ENCODE measurements at regions not wholly inside any gene's neighbourhood (a gene's known extent, or its start where the extent isn't known, plus 50 kb on each side); places are given as distances from the start of the nearest gene placed in this dataset.

- TF ChIP-seq MAX (CRISPR knock-in tag; IDR thresholded peaks at IDR 0.05) (no peak), ZNF219 (CRISPR knock-in tag; IDR thresholded peaks at IDR 0.05; ENCODE audit: borderline replicate concordance) (no peak)
Measured at GRCh38 chr7:149608168-149608567, 110.6 kb upstream of the ZNF746 start (continued).

- POLR2A ChIA-PET: interaction anchor here (0.5 kb wide), 1 partner anchor 167 kb away, joined by 4 read pairs; no protein-coding TSS in a partner anchor
- H3K4me3 Mint-ChIP-seq: no peak overlapping the region
Measured at GRCh38 chr7:149607683-149608082, 110.1 kb upstream of the ZNF746 start.

More at GRCh38 chr7:149607683-149608082, 110.1 kb upstream of the ZNF746 start:
- TF ChIP-seq JUN (CRISPR knock-in tag; IDR thresholded peaks at IDR 0.05): no peak
- TF ChIP-seq GRHL2 (CRISPR knock-in tag; IDR thresholded peaks at IDR 0.05; ENCODE audit: insufficient replicate concordance, severe bottlenecking): no peak
- no peak for TF ChIP-seq HMGA2 (CRISPR knock-in tag; IDR thresholded peaks at IDR 0.05)
- no peak for TF ChIP-seq ZNF317 (CRISPR knock-in tag; IDR thresholded peaks at IDR 0.05; ENCODE audit: borderline replicate concordance, low read depth)
- TF ChIP-seq ATF2 (CRISPR knock-in tag; IDR thresholded peaks at IDR 0.05; ENCODE audit: borderline replicate concordance, low read depth): no peak
- TF ChIP-seq CREM (CRISPR knock-in tag; IDR thresholded peaks at IDR 0.05): no peak
- TF ChIP-seq ATF1 (CRISPR knock-in tag; IDR thresholded peaks at IDR 0.05): no peak
- no peak for TF ChIP-seq ELF4 (CRISPR knock-in tag; IDR thresholded peaks at IDR 0.05; ENCODE audit: low read depth)
- TF ChIP-seq ZNF121 (CRISPR knock-in tag; IDR thresholded peaks at IDR 0.05): no peak
- TF ChIP-seq PRDM15 (CRISPR knock-in tag; IDR thresholded peaks at IDR 0.05): no peak
- TF ChIP-seq ZNF425 (CRISPR knock-in tag; conservative IDR thresholded peaks at IDR 0.05): no peak
- TF ChIP-seq RELA (CRISPR knock-in tag; IDR thresholded peaks at IDR 0.05; ENCODE audit: borderline replicate concordance): no peak
- no peak for TF ChIP-seq ATF6 (CRISPR knock-in tag; IDR thresholded peaks at IDR 0.05)
- TF ChIP-seq FOXP4 (CRISPR knock-in tag; IDR thresholded peaks at IDR 0.05): no peak
- no peak for TF ChIP-seq ZNF532 (CRISPR knock-in tag; IDR thresholded peaks at IDR 0.05; ENCODE audit: borderline replicate concordance)
- Mint-ChIP-seq H3K4me1 (no peaks in the 10 kb centered on the region), H3K9me3 (no peaks in the 10 kb centered on the region), H3K27ac (no peak overlapping the region), H3K27me3 (ENCODE audit: low read depth) (no peaks in the 10 kb centered on the region), H3K36me3 (peaks cover 29% of the 10 kb centered on the region)
- ATAC-seq: no peak
- DNase-seq (ENCODE audit: low spot score): no peak
- CTCF ChIA-PET: no interaction called here
